ENCODE measurements at regions not wholly inside any gene's neighbourhood (a gene's known extent, or its start where the extent isn't known, plus 50 kb on each side); places are given as distances from the start of the nearest gene placed in this dataset.
A peak's percentile ranks its signal among the peaks of the same experiment; 100 is the strongest.

DNA sequence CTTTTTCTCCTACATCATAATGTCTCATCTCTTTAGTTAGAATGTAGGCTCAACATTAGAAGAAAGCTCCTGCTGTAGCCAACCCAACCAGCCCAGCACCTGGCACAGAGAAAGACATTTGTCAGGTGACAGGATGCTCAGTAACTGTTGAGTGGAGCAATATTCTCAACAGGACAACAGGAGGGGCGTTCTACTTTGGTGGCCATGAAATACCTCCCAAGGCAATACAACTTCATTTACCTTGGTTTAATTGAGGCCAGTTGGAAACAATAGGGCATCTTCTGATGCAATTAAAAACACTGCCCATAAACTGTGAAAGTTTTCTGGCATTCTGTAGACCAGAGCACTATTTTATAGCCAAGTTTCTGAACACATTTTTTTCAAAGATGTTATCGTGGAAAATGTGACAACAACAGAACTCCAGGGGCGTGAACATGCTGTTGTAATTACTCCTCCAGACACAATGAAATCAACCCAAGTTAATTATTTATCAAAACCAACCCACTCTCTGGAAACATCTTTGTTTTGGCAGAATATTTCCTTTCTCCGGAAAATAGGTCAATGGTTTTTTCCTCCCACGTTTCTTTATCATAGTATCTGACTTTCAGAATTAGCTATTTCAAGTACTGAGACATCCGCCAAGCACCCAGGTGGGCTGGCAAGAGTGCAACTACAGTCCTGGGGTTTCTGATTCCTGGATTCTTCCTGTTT lies 538.1 kb downstream of the SOX6 start:
- H3K4me3 ChIP-seq, result no peak overlapping the region
- H3K9me3 ChIP-seq, result no peaks in the 10 kb centered on the region
- H3K27me3 ChIP-seq, result no peaks in the 10 kb centered on the region
- no peak for DNase-seq
- H3K36me3 ChIP-seq, result no peaks in the 10 kb centered on the region

DNA sequence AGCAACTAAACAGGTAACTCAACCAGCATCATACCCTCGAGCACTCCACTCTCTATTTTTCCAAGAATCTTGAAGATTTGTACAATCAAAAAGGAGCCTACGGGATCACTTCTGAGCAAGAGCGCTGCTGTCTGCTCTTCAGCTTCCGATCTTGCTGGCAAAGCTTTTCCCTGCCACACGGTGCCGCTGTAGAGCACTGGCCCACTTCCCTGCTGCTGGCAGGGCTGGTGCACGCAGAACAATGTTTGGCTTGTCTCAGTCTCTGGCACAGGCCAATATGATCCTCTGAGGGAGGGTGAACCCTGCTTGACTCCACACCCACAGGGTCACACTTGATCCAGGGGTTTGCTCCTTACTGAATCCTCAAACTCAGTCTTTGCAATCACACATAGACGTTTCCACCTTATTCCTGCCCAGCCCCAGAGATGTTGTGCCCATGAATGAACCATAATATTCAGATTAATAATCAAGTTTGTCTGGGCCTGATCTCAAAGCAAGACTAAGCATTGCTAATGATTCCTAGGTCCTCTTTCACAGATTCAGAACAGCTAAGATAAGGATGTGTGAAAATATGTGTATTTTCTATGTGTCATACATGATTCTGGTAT lies 536.6 kb downstream of the SOX6 start:
- Histone ChIP-seq H3K4me3 (no peak overlapping the region), H3K36me3 (no peaks in the 10 kb centered on the region), H3K27me3 (no peaks in the 10 kb centered on the region), H3K9me3 (no peaks in the 10 kb centered on the region)
- peak; percentile 52 for DNase-seq

DNA sequence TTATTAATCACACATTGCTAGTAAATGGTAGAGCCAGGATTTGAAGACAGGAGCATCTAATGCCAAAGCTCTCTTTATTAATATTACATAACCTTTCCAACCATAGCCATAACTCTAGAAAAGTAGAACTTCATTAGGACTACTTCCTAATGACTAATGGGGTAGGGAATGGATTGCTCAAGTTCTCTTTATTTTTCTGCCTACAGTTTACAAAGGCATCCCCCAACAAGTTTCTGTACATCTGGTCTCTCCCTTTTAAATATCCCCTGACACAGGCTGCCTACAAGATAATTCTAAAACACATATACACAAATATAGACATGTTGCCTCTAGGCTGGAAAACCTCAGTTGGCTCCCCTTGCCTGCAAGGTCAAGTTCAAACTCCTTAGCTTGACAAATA lies 534.9 kb downstream of the SOX6 start:
- H3K9me3 ChIP-seq, result no peaks in the 10 kb centered on the region
- no peaks in the 10 kb centered on the region for H3K36me3 ChIP-seq
- H3K4me3 ChIP-seq, result no peak overlapping the region
- no peaks in the 10 kb centered on the region for H3K27me3 ChIP-seq
- DNase-seq, result no peak

DNA sequence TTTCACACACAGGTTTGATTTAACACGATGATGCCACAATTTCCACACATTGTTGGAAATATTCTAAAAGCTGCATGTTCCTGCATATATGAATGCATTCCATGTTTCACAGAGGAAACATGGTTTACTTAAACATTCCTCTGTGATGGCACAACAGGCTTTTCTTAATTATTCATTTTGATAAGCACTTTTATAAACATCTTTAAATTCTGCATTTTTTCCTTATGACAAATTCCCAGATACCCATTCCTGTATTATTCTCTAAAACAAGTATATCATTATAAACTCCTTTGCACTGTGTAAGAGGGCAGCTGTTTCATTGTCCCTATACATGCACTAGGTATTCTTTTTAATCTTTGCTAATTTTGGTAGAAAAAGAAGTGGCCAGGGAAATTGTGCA lies 532.3 kb downstream of the SOX6 start:
- Histone ChIP-seq H3K9me3 (no peaks in the 10 kb centered on the region), H3K36me3 (no peaks in the 10 kb centered on the region), H3K27me3 (no peaks in the 10 kb centered on the region), H3K4me3 (no peak overlapping the region)
- DNase-seq, result no peak

DNA sequence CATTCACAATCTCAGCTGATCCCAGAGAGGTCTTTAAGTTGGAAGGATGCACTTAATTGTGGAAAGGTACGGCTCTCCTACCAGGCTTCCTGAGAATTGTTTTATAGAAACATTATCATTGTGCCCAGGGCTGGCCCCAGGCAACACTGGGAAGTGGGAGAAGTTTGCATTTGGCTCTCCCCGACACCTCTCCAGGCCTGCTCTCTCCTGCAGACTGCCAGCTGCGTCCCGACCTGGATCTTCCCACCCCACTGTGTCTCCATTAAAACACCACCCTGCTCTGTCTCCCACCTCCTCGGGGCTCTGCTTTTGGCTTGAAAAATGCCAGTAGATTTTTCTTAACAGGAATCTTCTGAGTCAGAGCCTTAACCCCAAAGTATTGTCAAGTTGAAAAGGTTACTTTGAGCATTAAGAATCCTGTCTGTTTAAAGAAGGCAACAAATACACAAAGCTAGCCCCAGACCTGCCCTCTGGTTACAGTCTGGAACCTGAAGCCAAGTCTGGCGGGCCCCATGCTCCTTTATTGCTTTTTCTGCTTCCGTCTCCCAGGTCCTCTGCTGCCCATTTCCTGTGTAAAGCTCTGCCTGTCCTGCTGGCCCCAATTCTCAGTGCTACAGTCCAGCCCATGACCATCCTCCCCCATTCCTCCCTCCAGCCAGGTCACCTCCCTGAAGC lies 530.2 kb downstream of the SOX6 start:
- no peaks in the 10 kb centered on the region for H3K27me3 ChIP-seq
- no peak for DNase-seq
- H3K4me3 ChIP-seq, result no peak overlapping the region
- no peaks in the 10 kb centered on the region for H3K36me3 ChIP-seq
- no peaks in the 10 kb centered on the region for H3K9me3 ChIP-seq

DNA sequence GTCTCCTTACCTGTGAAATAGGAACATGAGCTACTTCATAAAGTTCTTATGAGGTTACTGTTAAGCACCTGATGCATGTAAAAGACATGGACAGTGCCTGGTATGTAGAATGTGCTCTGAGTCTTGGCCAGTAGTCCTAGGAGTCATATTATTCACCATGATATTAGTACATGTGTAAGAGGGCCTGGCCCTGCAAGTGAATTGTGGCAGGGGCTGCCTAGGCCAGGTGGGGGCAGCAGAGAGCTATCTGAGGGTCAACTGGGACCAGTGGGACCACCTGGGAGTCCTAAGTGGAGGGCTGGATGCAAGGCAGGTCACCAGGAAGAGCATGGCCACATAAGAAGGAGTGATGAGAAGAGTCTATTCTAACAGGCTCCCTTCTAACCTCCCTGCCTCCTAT lies 529.5 kb downstream of the SOX6 start:
- H3K9me3 ChIP-seq, result no peaks in the 10 kb centered on the region
- no peaks in the 10 kb centered on the region for H3K27me3 ChIP-seq
- no peak overlapping the region for H3K4me3 ChIP-seq
- peak; percentile 6 for DNase-seq
- no peaks in the 10 kb centered on the region for H3K36me3 ChIP-seq

DNA sequence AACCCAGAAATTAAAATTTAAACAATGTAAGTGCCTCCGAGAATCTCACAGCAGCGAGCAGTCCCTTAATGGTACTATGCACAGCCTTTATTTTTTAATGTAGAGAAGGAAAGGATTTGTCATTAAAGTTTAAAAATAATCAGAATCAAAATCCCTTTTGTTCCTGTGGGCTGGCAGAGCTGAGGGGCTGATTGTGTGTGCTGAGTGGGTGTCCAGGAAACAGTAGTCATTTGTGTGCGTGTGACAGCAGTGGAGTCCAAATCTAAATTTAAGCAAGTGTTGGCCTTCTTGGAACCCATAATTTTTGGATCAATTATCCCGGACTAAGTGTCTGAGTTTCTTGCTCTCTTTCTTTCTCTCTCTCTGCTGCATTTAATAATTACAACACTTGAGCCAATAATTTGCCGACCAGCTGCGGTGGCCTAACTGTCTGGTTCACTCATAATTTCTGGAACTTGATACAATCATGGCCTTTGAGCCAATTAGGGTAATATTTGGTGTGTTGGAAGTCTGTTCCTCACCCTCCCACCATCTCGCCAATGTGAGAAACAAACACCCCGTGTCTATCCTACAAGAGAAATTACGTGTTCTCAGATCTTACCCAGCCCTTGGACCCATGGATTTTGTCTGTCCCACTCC lies 528.0 kb downstream of the SOX6 start:
- no peak for DNase-seq
- H3K27me3 ChIP-seq, result no peaks in the 10 kb centered on the region
- no peak overlapping the region for H3K4me3 ChIP-seq
- H3K9me3 ChIP-seq, result no peaks in the 10 kb centered on the region
- H3K36me3 ChIP-seq, result no peaks in the 10 kb centered on the region

DNA sequence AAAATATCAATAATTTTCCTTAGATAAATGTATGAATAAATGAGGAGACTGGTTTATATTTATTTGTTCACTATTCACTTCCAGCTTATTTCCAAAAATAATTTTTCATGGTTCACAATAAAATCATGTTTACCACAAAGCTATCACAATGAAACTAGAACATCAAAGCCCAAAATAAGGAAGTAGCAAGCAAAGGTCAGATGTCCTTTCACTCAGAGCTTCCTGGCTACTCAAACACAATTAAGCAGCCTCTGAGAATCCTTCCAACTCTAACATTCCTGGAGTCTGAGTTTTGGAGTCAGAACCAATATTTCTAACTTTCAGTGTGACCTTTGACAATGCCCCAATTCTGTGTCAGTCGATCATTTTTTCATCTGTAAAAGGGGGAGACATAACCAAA lies 527.0 kb downstream of the SOX6 start:
- no peak for DNase-seq
- no peaks in the 10 kb centered on the region for H3K9me3 ChIP-seq
- no peak overlapping the region for H3K4me3 ChIP-seq
- H3K36me3 ChIP-seq, result no peaks in the 10 kb centered on the region
- H3K27me3 ChIP-seq, result no peaks in the 10 kb centered on the region

DNA sequence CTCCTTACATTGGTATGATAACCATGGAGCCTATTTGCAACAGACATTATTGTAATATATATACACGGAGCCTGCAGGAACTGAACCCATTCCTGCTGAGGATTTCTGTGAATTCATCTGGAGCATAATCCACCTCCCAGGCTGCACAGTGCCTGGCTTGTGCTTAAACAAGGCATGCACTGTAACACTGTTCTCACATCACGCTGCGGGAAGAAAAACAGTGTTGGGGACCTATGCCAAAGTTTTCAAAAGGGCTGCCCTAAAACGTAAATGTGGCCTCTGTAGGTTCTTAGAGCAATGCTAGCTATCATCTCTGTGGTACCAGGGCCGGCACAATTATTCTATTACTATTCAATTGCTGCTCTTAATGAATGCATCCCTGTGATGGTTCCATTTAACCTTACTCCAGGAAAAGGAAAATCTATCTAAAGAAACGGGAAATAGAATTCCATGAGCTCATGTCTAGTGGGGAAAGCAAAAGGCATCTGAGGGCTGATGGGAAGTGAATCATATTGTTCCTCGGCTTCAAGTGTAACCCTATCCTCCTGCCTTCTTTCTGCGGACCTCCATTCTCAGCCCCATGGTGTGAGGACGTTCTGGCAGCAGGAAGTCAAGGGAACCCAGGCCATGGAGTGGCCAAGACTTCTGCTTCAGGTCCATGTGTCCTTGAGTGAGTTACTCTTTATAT lies 525.5 kb downstream of the SOX6 start:
- Histone ChIP-seq H3K36me3 (no peaks in the 10 kb centered on the region), H3K27me3 (no peaks in the 10 kb centered on the region), H3K4me3 (no peak overlapping the region), H3K9me3 (no peaks in the 10 kb centered on the region)
- no peak for DNase-seq

DNA sequence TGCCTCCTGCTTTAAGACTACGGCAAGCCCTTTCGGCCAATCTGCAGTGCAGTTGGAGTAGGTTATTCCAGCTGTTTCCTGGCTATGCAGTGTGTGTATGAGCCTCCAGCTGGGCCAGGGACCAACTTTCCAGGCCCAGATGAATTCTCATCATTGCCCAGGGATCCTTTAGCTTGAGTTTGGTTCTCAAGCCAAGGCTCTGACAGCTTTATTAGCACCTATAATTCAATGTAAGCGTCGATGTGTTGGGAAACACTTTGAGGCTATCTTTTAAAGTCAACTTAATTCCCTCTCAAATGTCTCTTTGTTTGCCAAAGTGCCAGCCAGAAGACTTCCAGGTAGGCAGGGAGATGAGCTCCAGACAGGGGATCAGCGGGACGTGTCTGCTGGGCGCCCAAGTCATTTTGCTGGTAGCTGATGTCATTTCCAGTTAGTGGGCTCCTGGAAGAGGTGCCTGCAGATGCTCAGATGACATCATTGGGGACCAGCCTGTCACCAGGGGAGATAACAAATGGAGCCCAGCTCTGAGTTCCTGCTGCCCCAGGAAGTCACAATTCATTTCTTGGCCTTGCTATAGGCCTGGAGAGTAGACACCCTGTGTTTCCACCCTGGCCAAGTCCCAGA lies 520.4 kb downstream of the SOX6 start:
- Histone ChIP-seq H3K36me3 (no peaks in the 10 kb centered on the region), H3K4me3 (no peak overlapping the region), H3K9me3 (no peaks in the 10 kb centered on the region), H3K27me3 (no peaks in the 10 kb centered on the region)
- DNase-seq, result no peak

DNA sequence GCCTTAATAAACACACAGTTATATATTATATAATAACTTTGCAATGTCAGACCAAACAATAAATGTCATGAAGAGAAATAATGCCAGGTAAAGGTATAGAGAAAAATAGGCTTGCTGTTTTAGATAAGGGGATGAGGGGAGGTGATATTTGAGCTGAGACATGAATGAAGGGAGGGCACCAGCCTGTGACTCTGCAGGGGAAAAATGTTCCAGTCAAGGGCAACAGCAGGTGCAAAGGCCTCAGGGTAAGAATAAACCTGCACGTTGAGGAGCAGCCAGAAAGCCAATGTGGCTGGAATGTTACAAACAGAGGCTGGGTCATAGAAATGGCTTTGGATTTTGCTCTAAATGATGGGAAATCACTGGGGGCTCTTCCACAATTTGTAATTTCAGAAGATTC lies 519.6 kb downstream of the SOX6 start:
- no peak for DNase-seq
- H3K9me3 ChIP-seq, result no peaks in the 10 kb centered on the region

DNA sequence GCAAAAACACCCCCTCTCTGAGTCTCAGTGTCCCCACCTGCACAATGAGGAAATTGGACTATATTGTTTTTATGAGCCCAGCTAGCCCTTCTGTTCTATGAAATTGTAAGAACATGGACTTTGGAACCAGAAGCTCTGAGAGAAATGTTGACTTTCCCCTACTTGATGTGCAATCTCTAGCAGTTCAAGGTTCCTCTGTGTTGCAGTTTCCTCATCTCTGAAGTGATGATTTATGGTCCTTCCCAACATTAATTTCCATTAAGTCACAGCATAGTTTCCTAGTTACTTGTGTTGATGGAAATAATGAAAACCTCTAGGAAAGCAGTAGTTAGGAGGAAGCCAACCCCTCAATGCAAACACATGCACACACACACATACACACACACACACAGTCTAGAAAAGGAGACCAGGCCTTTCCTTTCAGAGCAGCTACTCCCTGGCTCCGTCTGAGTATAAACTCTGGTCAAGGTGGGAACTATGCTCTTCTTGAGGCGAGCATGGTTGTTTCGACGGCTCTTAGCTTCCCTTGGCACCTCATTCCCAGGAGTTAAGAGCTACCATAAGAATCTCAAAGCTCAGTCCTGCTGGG lies 518.4 kb downstream of the SOX6 start:
- Histone ChIP-seq H3K9me3 (no peaks in the 10 kb centered on the region), H3K36me3 (no peaks in the 10 kb centered on the region), H3K27me3 (no peaks in the 10 kb centered on the region), H3K4me3 (no peak overlapping the region)
- no peak for DNase-seq

More for the DNA sequence above, 519.6 kb downstream of the SOX6 start:
- Histone ChIP-seq H3K27me3 (no peaks in the 10 kb centered on the region), H3K36me3 (no peaks in the 10 kb centered on the region), H3K4me3 (no peak overlapping the region)

DNA sequence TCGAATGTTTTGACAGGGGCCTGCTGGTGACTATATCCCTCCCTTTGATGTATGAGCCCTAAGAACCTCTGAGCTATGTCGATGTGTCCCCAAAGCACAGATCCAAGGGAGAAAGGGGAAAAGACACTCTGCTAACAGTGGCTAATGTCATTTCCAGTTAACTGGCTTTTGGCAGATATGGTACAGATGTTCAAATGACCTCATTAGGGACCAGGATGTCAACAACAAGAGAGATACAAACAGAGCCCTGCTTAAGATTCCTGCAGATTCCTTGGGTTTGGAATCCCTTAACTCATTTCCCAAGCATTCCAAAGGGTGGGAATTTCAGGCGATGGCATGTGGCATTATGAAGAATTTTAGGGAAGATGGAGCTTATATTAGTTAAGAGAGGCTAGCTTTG lies 517.3 kb downstream of the SOX6 start:
- Histone ChIP-seq H3K4me3 (no peak overlapping the region), H3K9me3 (no peaks in the 10 kb centered on the region), H3K36me3 (no peaks in the 10 kb centered on the region), H3K27me3 (no peaks in the 10 kb centered on the region)
- DNase-seq, result no peak

DNA sequence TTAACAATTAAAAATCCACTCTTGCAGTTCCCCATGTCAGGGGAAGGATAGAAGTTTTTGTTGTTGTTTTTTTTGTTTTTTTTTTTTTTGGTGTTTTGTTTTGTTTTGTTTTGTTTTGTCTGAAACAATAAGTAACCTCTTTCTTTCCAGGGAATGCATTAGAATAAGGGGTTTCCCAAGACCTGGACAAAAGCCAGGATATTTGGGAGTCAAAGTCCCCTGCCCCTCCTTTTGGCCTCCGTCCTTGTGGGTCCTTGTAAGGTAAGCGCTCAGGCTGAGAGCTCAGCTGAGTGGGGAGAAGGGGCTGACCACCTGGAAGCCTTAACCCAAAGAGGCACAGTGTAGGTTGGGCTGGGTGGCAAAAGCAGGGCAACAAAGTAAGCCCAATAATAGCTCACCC lies 515.4 kb downstream of the SOX6 start:
- Histone ChIP-seq H3K27me3 (no peaks in the 10 kb centered on the region), H3K4me3 (no peak overlapping the region), H3K36me3 (no peaks in the 10 kb centered on the region), H3K9me3 (no peaks in the 10 kb centered on the region)
- no peak for DNase-seq

DNA sequence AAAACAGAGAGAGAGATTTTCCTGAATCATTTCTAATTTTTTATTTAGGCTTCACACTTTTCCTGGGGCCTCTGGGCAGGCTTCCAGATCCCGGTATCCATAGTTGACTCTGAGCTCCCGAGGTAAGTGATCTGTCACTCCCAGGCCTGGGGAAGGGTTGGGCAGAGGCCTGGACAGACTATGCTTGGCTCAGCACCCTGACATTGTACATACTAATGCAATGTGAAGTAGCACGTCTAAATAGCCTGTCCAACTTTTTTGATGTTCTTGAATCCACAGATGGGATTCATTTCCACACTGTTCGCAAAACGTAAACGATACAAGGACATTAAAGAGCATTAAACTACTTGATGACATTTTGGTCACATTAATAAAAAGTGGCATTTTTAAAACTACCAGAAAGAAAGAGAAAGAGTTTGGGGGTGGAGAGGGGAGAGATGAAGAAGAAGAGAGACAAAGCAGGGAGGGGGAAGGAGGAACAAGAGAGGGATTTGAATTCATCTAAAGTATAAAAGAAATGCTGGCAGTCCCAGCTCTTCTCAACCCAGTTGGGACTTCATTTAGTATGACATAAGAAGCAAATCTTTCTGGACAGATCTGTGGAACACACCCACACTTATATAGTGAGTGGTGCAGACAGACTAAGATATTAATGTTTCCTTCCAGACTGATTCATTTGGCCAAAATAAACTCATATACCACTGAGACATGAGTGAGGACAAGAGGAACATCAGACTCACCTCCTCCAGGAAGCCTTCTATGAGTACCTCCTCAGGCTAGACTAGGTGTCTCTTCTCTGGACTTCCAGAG lies 514.2 kb downstream of the SOX6 start:
- no peaks in the 10 kb centered on the region for H3K27me3 ChIP-seq
- H3K9me3 ChIP-seq, result no peaks in the 10 kb centered on the region
- H3K36me3 ChIP-seq, result no peaks in the 10 kb centered on the region
- no peak overlapping the region for H3K4me3 ChIP-seq
- no peak for DNase-seq

Data from MG63 (cell line).